AML-193 (cell line): ENCODE measurements at regions not wholly inside any gene's neighbourhood (a gene's known extent, or its start where the extent isn't known, plus 50 kb on each side); places are given as distances from the start of the nearest gene placed in this dataset.
"Not testable (repeated sequence)": the region's sequence is repeated elsewhere in the genome, so short reads cannot be mapped to it uniquely, and the experiment has no call there.

Experiments used
- DNase-seq, 2 experiments: peaks; one replicate each; lab custom pipeline; 2025; lab: John Stamatoyannopoulos, UW

DNA sequence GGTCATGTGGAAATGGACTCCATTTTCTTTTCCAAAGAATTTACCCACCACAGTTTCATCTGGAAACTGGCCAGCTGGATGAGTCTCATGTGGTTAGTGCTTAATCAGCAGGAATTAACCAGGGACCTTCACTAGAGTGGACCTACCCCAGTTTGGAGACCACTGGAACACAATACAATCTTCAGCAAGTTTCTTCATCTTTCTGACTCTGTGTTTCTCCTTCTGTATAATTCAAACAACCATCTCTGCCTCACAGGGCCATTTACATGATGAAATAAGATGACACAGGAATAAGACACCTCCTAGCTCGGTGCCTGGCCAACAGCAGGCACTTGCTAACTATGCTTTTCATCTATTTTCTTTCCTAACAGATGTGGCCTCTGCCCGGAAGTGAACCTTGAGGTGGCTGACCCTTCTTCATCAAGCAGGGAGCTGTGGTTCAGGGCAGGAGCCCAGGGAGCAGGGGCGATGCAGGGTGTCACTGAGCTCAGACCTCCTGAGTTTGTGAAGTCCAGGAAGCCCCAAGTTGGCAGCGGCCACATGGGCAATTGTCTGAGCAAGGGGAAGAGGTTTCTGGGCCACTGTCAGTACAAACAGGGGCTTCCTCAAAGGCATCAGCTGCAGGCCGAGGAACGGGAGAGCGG lies 98.8 kb downstream of the SOD2 start:
- DNase-seq: no peak

DNA sequence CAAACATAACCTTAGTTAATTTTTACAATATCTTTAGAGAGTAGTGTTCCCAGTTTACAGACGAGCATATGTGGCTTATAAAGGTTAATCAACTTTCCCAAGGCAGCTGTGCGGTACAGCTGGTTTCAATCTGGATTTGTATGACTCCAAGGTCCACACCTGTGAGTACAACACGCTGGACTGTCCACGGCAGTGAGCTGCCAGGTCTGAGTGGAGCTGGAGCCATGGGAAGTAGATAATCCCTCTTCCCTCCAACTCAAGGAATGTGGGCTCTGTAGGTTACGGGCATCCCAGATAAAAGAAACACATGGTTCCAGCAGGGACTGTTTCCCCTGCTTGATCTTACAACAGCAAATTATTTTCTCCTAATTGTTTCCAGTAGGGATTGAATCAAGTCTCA lies 102.2 kb downstream of the SOD2 start:
- DNase-seq: no peak

DNA sequence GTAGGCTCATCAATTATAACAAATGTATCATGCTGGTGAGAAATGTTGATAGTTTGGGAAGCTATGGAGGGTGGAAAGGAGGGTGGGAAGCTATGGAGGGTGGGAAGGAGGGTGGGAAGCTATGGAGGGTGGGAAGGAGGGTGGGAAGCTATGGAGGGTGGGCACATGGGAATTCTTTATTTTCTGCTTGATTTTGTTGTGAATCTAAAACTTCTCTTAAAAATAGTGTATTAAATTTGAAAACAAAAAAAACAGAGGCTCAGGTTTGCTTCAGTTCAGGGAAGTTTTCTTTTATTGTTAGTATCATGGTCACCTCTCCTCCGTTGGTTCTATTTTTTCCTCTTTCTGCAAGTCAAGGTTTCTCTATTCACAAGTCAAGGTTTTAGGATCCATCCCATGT lies 106.4 kb downstream of the SOD2 start:
- no peak for DNase-seq

DNA sequence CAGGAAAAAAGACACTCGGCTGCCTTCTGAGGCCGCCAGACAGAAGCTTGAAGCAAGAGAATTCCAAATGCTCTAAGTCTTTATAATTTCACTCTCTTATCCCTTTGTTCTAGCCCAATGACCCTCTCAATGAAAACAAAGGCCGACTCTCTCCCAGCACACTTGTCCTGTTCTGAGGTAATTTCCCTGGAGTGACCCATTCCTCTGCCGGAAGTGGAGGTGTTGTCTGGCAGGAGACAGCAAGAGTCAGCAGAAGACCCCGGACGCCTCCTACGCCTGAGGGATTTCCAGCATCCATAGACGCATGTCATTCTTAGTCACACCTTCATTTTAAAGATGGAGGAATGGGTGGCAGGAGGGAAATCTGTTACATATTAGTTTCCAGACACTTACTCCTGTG lies 110.3 kb downstream of the SOD2 start:
- no peak for DNase-seq

DNA sequence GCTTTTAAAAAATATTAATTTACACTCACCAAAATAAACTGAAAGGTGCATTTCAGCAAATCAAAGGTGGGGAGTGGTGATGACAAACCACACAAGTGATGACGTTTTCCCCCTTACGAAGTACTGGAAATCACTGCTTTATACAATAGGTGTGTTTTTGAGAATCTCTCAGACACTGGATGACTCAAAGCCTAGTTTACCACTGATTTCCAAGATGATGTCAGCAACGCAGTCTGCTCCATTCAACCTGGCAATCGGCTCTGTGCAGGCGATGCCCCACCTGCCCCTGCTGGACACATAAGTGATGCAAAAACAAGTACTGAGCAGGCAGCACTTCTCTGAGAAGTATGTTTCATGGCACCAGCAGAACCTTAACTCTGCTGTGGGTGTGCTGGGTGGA lies 114.4 kb downstream of the SOD2 start:
- no peak for DNase-seq

DNA sequence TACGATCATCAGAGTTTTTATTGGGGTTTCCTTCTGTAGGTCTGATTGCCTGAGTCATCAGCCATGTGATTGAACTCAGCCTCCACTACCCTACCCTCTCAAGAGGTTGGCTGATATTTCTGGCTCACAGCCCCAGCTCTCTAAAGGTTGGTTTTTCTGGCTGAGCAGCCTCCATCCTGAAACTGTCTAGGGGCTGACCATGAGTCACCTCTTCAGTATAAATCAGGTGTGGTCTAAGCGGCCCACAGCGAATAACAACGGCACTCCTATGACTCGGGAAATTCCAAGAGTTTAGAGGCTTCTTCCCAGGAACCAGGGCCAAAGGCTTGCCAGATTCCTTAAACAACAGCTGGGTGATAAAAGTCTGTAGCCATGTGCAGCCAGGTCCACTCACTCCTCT lies 115.5 kb downstream of the SOD2 start:
- DNase-seq: no peak

DNA sequence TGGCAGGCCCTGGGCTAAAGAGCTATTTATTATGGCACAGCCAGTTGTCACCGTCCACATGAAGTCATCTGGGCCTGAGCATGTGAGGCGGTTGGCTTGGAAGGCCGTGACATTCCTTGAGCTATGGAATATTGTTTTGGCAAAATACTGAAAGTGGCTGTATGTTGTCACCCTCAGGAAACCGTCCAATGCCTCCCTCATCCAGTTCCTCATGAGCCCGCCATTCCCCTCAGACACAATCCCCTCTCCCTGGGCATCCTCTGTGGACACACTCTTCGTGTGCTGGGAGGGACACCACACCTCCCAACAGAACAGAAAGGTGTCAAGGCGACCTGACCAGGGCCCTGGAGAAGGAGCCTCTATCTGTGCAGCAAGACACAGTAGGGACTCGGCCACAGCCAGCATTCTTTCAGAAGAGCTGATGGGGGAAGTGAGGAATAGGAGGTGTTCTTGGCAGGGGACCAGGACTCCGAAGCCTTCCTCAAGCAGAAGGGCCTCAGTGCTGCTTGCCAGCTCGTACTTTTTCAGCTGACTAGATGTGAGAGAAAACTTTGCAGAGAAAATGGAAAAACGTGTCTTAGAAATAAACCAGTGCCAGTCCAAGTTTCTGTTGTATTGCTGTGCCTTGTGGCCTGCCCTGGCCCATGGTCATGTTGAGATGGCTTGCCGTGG lies 120.5 kb downstream of the SOD2 start:
- no peak for DNase-seq

DNA sequence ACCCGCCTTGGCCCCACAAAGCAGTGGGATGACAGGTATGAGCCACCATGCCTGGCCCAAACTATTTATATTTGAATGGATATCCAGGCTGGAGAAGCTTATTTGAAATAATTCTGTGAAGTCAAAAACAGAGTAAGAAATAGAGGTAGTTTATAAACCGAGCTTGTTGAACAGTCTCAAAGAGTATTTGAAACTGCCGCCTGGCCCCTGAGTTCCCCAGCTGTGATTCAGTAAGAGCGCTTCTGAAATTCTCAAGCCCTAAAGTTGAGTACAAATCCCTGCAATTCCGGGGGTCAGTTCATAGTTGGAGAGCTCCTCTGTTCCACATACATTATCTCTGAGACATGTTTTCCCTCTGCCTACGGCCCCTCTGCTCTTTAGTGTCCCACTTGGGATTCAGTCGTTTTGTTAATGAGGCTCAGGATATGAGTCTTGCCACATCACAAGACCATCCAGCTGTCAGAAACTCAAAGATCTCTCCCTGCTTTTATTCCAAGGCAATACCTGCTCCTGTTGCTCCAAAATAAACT lies 127.8 kb downstream of the SOD2 start:
- DNase-seq: no peak

DNA sequence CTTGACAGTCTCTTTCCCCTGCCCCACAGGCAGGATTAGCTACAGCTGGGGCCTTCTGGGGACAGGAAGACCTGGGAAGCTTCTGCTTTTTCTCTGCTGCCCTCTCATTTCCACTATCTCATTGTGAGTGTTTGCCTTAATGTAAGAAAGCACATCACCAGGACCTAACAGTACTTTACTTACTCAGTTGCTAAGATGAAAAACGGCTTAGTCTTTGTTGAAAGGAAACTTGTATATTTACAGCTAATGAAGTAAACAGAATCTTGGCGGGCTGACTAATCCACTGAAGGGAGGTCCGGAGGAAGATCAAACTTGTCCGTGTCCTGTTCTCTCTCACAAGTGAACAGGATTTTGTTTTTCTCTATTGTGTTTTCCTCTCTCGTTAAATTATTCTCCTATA lies 128.6 kb downstream of the SOD2 start:
- DNase-seq: no peak

DNA sequence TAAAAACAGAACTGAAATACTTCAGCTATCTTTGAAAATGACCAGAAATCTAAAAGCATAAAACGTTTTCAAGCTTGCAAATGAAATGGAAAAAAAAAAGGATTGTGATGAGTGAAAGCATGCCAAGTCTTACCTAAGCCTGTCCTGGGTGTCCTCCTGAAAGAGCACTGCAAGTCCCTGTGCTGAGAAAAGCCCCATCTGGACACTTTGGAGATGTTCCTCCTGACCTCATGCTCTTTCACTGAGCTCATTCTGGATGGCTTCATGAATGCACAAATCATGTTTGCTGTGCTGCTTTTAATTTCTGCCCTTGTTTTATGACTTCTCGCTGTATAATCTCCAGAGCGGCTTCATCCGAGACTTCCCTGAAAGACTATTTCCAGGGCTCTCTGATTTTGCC lies 136.0 kb downstream of the SOD2 start:
- DNase-seq: no peak

DNA sequence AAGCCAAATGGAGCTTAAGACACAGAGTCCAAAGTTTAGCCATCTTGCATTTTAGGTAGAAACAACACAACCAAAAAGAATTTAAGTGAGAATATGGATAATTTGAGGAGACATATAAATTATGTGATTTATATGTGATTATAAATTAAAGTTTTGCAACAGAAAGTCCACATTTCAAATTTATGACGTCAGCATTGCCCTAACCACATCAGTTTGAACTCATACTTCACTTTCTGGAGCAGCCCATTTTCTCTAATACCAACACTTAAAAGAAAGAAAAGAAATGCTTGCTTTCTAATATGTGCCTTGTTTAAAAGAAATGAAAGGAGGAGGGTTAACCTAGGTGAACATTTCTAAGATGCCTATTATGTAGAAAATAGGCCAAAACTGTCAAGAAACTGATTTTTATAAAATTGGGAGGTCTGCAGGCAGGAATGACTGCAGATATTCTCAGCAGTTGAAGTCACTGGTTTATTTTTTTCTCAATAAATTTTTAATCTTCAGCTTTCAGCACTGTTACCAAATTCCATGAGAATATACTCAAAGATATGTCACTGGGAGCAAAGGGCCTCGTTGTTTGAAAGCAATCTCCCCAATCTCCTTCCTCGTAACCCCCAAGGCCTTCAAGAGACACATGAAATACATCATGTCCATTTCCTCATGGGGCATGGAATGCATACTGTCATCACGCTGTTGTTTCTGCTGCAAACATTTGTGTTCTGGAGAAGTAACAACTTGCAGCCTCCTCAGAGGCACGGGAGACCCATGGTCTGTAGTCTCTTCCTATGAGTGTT lies 137.8 kb downstream of the SOD2 start:
- DNase-seq: no peak

DNA sequence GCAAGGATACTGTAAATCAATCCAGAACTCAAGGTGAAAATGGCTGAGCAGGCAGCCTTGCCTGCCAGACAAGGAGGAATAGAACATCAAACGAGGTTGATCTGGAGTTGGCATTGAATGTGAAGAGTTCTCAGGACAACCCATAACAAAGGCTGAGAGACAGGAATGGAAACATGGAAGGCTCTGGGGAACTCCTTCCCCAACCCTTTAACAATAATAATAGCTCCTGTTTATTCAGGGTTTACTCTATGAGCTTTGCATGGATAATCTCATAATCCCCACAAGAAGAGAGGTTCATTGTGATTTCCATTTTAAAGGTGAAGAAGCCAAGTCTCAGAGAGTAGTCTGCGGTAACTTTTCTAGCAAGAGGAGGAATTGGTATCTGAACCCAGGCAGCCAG lies 151.7 kb downstream of the SOD2 start:
- DNase-seq: no peak

DNA sequence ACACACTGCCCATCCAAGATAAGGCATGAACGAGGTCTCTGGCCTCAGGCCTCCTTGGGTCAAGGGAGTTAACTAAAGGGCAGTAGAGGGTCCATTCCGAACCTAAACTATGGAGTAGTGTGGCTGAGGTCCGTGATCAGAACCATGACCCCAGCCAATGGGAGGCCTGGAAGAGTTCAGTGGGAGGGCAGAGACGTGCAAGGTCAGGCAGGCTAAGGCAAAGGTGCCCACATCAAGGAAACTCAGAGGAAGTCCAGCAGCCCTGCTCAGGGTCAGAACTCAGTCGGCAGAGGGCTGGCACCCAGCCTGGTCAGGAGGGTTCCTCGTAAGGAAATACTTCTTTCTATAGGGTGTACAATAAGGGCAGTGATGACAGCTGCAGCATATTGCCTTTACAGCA lies 152.2 kb downstream of the SOD2 start:
- DNase-seq: no peak

DNA sequence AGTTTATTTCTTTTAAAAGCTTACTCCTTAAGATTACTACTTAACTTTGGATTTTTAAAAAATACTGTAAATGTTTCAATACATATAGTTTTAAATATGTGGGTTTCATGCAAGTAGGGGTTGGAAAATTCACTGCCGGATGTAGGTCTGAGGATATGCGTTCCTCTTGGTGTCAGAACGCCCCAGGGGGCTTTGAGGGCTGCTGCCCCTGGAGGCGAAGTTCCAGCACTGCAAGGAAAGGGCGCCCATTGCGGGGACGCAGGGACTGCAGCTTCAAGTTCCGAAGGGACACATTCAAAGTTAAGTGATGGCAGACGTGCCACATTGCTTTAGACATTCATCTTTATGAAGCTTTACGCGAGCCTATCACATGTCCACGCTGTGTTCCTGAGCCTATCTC lies 152.9 kb downstream of the SOD2 start:
- no peak for DNase-seq

DNA sequence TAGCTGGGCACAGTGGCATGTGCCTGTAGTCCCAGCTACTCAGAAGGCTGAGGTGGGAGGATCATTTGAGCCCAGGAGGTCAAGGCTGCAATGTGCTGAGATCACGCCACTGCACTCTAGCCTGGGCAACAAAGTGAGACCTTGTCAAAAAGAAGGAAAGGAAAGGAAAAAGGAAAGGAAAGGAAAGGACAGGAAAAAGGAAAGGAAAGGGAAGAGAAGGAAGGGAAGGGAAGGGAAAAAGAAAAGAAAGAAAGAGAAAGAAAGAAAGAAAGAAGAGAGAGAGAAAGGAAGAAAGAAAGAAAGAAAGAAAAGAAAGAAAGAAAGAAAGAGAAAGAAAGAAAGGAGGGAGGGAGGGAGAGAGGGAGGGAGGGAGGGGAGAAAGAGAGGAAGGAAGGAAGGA lies 155.0 kb downstream of the SOD2 start:
- not testable (repeated sequence) for DNase-seq

DNA sequence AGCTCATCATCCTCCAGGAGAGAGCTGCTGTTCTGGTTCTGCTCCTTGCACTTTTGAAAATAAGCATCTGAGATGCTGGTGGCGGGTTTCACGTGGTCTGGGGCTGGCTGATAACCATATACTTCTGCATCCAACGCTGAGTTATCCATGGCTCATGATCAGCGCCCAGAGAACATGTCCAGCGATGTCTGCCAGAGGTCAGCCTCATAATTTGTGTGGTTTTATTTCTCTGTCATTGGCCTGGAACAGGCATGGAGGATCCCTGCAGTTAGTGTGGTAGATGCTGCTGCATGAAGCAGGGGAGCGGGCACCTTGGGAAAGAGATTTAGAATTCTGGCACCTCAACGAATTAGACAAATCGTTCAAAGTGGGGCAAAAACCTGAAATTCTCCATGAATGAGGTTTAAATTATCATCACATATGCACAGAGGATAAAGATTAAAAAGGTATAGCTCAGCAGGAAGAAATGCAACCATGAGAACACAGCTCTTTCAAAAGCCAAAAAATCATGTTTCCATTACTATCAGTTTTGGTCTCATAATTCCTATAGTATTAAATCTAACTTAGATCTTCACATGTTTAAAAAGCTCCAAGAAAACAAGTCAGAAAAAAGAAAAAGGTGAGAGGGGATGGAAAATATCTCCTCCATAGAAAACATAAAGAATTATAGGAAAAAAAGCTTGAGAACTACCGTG lies 157.2 kb downstream of the SOD2 start:
- DNase-seq: no peak

DNA sequence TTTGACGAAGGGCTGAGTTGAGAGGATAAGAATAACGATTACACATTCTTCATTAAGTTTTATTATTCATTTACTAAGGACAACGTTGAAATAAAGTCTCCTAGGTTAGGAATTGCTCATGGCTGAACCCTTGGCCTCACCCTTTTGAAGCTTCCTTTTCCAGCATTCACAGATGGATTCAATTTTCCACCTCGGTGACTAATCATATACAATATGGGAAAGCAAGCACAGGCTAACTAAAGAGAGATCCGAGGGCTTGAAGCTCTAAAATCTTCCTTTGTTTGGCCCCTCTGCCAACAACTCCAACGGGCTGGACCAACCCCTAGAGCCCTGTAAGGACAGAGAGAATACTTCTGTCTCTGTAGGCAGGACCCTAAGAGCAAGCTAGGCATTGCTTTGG lies 159.5 kb downstream of the SOD2 start:
- no peak for DNase-seq

DNA sequence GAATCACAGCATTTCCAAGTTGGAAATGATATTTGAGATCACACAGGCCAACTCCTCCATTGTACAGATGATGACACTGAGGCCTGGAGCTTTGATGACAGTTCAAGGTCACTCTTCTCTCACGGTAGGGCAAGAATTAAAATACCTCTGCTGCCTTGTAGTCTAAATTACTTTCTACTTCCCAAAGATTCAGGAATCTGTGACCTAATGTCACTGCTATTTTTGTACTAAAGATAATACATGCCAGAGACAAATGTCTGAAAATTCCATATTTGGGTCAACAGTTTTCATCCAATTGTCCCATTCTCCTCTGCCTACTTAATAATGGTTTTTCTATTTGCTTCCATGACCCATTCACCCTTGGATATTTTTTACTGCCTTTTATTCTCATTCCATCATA lies 160.0 kb downstream of the SOD2 start:
- no peak for DNase-seq

DNA sequence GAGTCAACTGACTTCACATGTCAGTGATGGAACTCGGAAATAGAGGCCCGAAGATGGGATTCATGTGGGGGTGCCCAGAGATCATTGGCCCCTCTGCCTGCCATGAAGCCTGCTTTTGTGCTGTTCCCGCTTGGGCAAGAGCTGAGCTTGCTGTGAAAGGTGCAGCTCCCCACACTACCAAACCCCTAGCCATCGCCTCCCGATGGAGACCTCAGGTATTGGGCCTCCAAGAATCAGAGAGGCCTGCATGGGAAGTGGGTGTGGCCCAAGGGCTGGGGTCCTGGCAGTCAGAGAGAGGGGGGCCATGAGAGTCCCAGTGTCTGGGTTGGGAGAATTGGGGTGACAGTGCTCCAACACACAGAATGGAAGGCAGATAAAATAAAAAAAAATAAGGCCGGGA lies 160.9 kb downstream of the SOD2 start:
- no peak for DNase-seq

DNA sequence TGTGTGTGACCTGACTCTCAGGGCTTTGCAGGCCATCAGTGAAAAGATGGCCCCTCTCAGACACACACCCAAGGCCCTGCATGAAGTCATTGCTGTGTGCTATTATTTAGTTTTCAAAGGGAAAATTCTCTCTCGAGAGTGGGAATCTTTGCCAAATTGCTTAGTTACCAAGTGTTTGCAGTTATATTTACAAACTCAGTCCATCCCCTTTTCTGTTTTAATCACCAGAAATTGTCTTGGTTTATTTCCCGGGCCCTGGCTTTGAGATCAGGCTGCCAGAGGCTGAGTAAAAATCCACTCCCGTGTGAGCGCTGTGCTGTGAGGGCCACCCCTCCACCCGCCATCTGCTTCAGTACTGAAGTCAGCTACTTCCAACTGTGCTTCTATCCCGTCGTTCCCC lies 163.1 kb downstream of the SOD2 start:
- DNase-seq: no peak

DNA sequence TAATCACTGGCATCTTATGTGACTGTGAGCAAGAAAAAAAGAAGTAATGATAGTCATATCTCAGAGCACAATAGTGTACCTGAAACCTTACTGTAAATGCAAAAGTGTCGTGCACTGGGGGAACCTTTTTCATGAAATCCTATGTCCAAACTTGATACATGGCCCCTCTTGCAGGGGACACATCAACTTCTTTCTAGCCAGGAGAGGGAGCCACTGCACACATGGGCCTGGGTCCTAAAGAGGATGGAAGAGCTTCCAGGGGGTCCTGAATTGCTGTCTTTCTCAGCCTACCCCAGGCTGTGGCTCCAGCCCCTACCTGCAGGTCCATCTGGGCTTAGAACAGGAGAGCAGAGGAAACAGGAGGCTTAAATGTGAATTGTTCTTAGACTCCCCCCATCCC lies 165.7 kb downstream of the SOD2 start:
- no peak for DNase-seq

DNA sequence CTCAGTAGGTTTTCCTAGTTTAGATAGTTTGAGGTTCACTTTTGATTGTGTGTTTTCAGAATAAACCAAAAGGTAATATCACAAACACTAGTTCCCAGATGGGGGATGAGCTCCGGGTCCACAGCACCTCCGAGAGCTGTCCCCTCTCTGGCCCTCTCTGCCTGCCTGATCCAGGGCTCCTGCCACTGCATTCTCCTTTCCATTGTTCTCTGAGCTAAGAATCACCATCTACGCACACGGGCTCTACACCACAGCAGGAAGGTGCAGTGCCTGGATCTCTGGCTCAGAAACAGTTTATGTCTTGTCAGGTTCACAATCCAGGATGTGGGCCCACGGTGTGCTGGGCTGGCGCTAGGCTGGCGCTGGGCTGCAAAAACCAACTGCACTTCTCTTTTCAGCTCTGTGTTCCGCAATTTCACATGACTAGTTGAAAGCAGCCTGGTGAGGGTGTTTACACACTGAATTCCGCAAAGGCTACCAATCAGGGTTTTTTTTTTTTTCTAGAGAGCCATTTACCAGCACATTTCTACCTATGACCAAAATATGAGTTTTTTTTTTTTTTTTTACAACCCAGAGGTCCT lies 167.5 kb downstream of the SOD2 start:
- DNase-seq: no peak
